ENCODE measurements at regions not wholly inside any gene's neighbourhood (a gene's known extent, or its start where the extent isn't known, plus 50 kb on each side); places are given as distances from the start of the nearest gene placed in this dataset.
A peak's percentile ranks its signal among the peaks of the same experiment; 100 is the strongest.
"Not testable (repeated sequence)": the region's sequence is repeated elsewhere in the genome, so short reads cannot be mapped to it uniquely, and the experiment has no call there.

DNA sequence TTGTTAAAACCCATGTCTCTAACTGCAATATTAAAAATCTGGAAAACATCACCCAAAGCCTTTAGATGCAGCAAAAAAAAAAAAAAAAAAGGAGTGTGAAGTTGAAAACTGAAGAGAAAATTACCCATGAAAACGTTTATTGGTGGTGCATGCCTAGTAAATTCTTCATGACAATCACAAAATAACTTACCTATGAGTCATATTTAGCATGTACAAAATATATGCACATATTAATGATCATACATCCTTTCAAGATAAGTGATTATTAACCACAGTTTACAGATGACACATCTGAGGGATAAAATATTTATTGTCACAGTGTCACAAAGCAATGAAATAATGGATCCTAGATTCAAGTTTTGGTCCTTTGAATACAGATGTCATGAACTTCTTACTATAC, 505.2 kb upstream of the NR5A2 start:
- no peaks in the 10 kb centered on the region for H3K9me3 ChIP-seq (ENCODE audit: insufficient read depth, low read depth, low read length)
- no peak overlapping the region for H2AFZ ChIP-seq (ENCODE audit: low read depth, low read length)
- no peak for TF ChIP-seq EZH2 (IDR thresholded peaks at IDR 0.05; ENCODE audit: insufficient read depth, low read length)
- TF ChIP-seq, protein P1, sequence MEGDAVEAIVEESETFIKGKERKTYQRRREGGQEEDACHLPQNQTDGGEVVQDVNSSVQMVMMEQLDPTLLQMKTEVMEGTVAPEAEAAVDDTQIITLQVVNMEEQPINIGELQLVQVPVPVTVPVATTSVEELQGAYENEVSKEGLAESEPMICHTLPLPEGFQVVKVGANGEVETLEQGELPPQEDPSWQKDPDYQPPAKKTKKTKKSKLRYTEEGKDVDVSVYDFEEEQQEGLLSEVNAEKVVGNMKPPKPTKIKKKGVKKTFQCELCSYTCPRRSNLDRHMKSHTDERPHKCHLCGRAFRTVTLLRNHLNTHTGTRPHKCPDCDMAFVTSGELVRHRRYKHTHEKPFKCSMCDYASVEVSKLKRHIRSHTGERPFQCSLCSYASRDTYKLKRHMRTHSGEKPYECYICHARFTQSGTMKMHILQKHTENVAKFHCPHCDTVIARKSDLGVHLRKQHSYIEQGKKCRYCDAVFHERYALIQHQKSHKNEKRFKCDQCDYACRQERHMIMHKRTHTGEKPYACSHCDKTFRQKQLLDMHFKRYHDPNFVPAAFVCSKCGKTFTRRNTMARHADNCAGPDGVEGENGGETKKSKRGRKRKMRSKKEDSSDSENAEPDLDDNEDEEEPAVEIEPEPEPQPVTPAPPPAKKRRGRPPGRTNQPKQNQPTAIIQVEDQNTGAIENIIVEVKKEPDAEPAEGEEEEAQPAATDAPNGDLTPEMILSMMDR (IDR thresholded peaks at IDR 0.05; ENCODE audit: insufficient read depth, low read depth, low read length): no peak
- H3K27ac Mint-ChIP-seq (ENCODE audit: unreplicated experiment): no peak overlapping the region
- no peak overlapping the region for H3K4me3 Mint-ChIP-seq (ENCODE audit: unreplicated experiment)
- H3K4me1 Mint-ChIP-seq (ENCODE audit: low read depth, unreplicated experiment): no peaks in the 10 kb centered on the region
- no peaks in the 10 kb centered on the region for H3K27me3 ChIP-seq (ENCODE audit: insufficient read depth, low read length)
- H3K9me3 Mint-ChIP-seq (ENCODE audit: unreplicated experiment): no peaks in the 10 kb centered on the region
- no peaks in the 10 kb centered on the region for H3K36me3 Mint-ChIP-seq (ENCODE audit: low read depth, unreplicated experiment)
- H3K4me1 ChIP-seq (ENCODE audit: insufficient read depth, low read length): no peaks in the 10 kb centered on the region
- H3K9ac ChIP-seq (ENCODE audit: low read length): no peak overlapping the region
- H3K4me2 ChIP-seq (ENCODE audit: low read length): no peak overlapping the region
- no peaks in the 10 kb centered on the region for H3K27me3 Mint-ChIP-seq (ENCODE audit: low read depth, unreplicated experiment)
- no peaks in the 10 kb centered on the region for H3K79me2 ChIP-seq (ENCODE audit: insufficient read depth, low read length)
- H3K4me3 ChIP-seq (ENCODE audit: insufficient read depth, low read depth, low read length): no peak overlapping the region
- H4K20me1 ChIP-seq (ENCODE audit: insufficient read depth, low read length): no peaks in the 10 kb centered on the region
- no peak overlapping the region for H3K27ac ChIP-seq (ENCODE audit: low read depth, low read length)
- no peaks in the 10 kb centered on the region for H3K36me3 ChIP-seq (ENCODE audit: insufficient read depth, low read length)
- DNase-seq (ENCODE audit: low read depth) (peak; percentile 10), FAIRE-seq (no peak)

- Mint-ChIP-seq H3K4me3 (ENCODE audit: unreplicated experiment) (no peak overlapping the region), H3K4me1 (ENCODE audit: low read depth, unreplicated experiment) (no peaks in the 10 kb centered on the region), H3K27me3 (ENCODE audit: low read depth, unreplicated experiment) (no peaks in the 10 kb centered on the region), H3K9me3 (ENCODE audit: unreplicated experiment) (no peaks in the 10 kb centered on the region), H3K27ac (ENCODE audit: unreplicated experiment) (no peak overlapping the region), H3K36me3 (ENCODE audit: low read depth, unreplicated experiment) (no peaks in the 10 kb centered on the region)
- H3K27ac ChIP-seq (ENCODE audit: low read depth, low read length): no peak overlapping the region
- H3K4me3 ChIP-seq (ENCODE audit: insufficient read depth, low read depth, low read length): no peak overlapping the region
- DNase-seq (ENCODE audit: low read depth) (peak; percentile 16), FAIRE-seq (no peak)
- no peaks in the 10 kb centered on the region for H3K9me3 ChIP-seq (ENCODE audit: insufficient read depth, low read depth, low read length)
- H3K79me2 ChIP-seq (ENCODE audit: insufficient read depth, low read length): no peaks in the 10 kb centered on the region
- H2AFZ ChIP-seq (ENCODE audit: low read depth, low read length): no peak overlapping the region
- H3K36me3 ChIP-seq (ENCODE audit: insufficient read depth, low read length): no peaks in the 10 kb centered on the region
- no peak overlapping the region for H3K9ac ChIP-seq (ENCODE audit: low read length)
- H3K4me2 ChIP-seq (ENCODE audit: low read length): peak overlapping the region; percentile 4
- H4K20me1 ChIP-seq (ENCODE audit: insufficient read depth, low read length): no peaks in the 10 kb centered on the region
- TF ChIP-seq EZH2 (IDR thresholded peaks at IDR 0.05; ENCODE audit: insufficient read depth, low read length): no peak
- TF ChIP-seq, protein P1 (IDR thresholded peaks at IDR 0.05; ENCODE audit: insufficient read depth, low read depth, low read length): no peak
- H3K4me1 ChIP-seq (ENCODE audit: insufficient read depth, low read length): no peaks in the 10 kb centered on the region
- no peaks in the 10 kb centered on the region for H3K27me3 ChIP-seq (ENCODE audit: insufficient read depth, low read length)
These were observed 504.6 kb upstream of the NR5A2 start for GRCh38 chr1:199522936-199523335.

GRCh38 chr1:199529324-199529723, 498.2 kb upstream of the NR5A2 start:
- no peaks in the 10 kb centered on the region for H3K36me3 ChIP-seq (ENCODE audit: insufficient read depth, low read length)
- Mint-ChIP-seq H3K36me3 (ENCODE audit: low read depth, unreplicated experiment) (no peaks in the 10 kb centered on the region), H3K9me3 (ENCODE audit: unreplicated experiment) (peaks cover 7% of the 10 kb centered on the region), H3K27ac (ENCODE audit: unreplicated experiment) (no peak overlapping the region), H3K27me3 (ENCODE audit: low read depth, unreplicated experiment) (no peaks in the 10 kb centered on the region), H3K4me3 (ENCODE audit: unreplicated experiment) (no peak overlapping the region), H3K4me1 (ENCODE audit: low read depth, unreplicated experiment) (no peaks in the 10 kb centered on the region)
- H3K4me3 ChIP-seq (ENCODE audit: insufficient read depth, low read depth, low read length): no peak overlapping the region
- peaks cover 4% of the 10 kb centered on the region for H3K9me3 ChIP-seq (ENCODE audit: insufficient read depth, low read depth, low read length)
- H3K27ac ChIP-seq (ENCODE audit: low read depth, low read length): no peak overlapping the region
- no peak for FAIRE-seq
- H4K20me1 ChIP-seq (ENCODE audit: insufficient read depth, low read length): no peaks in the 10 kb centered on the region
- TF ChIP-seq, protein P1 (IDR thresholded peaks at IDR 0.05; ENCODE audit: insufficient read depth, low read depth, low read length): no peak
- TF ChIP-seq EZH2 (IDR thresholded peaks at IDR 0.05; ENCODE audit: insufficient read depth, low read length): no peak
- no peaks in the 10 kb centered on the region for H3K4me1 ChIP-seq (ENCODE audit: insufficient read depth, low read length)
- H3K9ac ChIP-seq (ENCODE audit: low read length): no peak overlapping the region
- no peaks in the 10 kb centered on the region for H3K79me2 ChIP-seq (ENCODE audit: insufficient read depth, low read length)
- no peak overlapping the region for H3K4me2 ChIP-seq (ENCODE audit: low read length)
- no peak for DNase-seq (ENCODE audit: low read depth)
- H2AFZ ChIP-seq (ENCODE audit: low read depth, low read length): no peak overlapping the region
- H3K27me3 ChIP-seq (ENCODE audit: insufficient read depth, low read length): no peaks in the 10 kb centered on the region

GRCh38 chr1:199533361-199533760, 494.1 kb upstream of the NR5A2 start:
- not testable (repeated sequence) for H3K79me2 ChIP-seq (ENCODE audit: insufficient read depth, low read length); FAIRE-seq; H2AFZ ChIP-seq (ENCODE audit: low read depth, low read length); H3K4me1 Mint-ChIP-seq (ENCODE audit: low read depth, unreplicated experiment); H3K36me3 Mint-ChIP-seq (ENCODE audit: low read depth, unreplicated experiment); H3K4me3 ChIP-seq (ENCODE audit: insufficient read depth, low read depth, low read length); H3K27me3 Mint-ChIP-seq (ENCODE audit: low read depth, unreplicated experiment); H3K4me2 ChIP-seq (ENCODE audit: low read length); H3K4me1 ChIP-seq (ENCODE audit: insufficient read depth, low read length); H3K27ac Mint-ChIP-seq (ENCODE audit: unreplicated experiment); H3K9ac ChIP-seq (ENCODE audit: low read length); H3K36me3 ChIP-seq (ENCODE audit: insufficient read depth, low read length); H4K20me1 ChIP-seq (ENCODE audit: insufficient read depth, low read length); H3K27me3 ChIP-seq (ENCODE audit: insufficient read depth, low read length); H3K4me3 Mint-ChIP-seq (ENCODE audit: unreplicated experiment); DNase-seq (ENCODE audit: low read depth); H3K27ac ChIP-seq (ENCODE audit: low read depth, low read length)
- H3K9me3 ChIP-seq (ENCODE audit: insufficient read depth, low read depth, low read length): peaks cover 13% of the 10 kb centered on the region
- peaks cover 22% of the 10 kb centered on the region for H3K9me3 Mint-ChIP-seq (ENCODE audit: unreplicated experiment)

All from astrocyte (in vitro differentiated cells and primary cell).